ENCODE measurements at regions not wholly inside any gene's neighbourhood (a gene's known extent, or its start where the extent isn't known, plus 50 kb on each side); places are given as distances from the start of the nearest gene placed in this dataset.

GRCh38 chr11:95353706-95354105, 122.7 kb upstream of the SESN3 start:
- DNase-seq (ENCODE audit: low read depth): no peak

GRCh38 chr11:95352733-95353346, 121.8 kb upstream of the SESN3 start:
- no peak for DNase-seq (ENCODE audit: low read depth)

- DNase-seq (ENCODE audit: low read depth): no peak
These were observed 118.4 kb upstream of the SESN3 start for GRCh38 chr11:95349345-95349942.

DNA sequence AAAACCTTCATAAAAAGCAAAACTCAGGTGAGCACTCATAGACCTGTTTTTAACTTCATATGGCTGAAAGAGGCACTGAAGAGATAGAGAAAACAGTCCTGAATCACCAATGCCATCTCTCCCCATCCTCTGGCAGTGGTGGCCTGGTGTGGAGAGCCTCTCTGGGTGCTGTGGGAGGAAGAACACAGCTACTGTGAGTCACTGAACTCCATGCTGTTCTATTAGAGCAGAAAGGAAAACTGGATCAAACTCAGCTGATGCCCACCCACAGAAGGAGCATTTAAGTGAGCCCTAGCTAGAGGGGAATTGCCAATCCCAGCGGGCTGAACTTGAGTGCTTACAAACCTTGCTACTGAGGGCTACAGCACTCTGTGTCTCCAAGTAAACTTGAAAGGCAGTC, 115.3 kb upstream of the SESN3 start:
- DNase-seq (ENCODE audit: low read depth): no peak

GRCh38 chr11:95345651-95346050, 114.6 kb upstream of the SESN3 start:
- DNase-seq (ENCODE audit: low read depth): no peak

GRCh38 chr11:95344932-95345642, 114.1 kb upstream of the SESN3 start:
- no peak for DNase-seq (ENCODE audit: low read depth)

- DNase-seq (ENCODE audit: low read depth): no peak
These were observed 110.2 kb upstream of the SESN3 start for GRCh38 chr11:95341221-95341620.

- no peak for DNase-seq (ENCODE audit: low read depth)
These were observed 108.3 kb upstream of the SESN3 start for GRCh38 chr11:95339086-95339901.

DNA sequence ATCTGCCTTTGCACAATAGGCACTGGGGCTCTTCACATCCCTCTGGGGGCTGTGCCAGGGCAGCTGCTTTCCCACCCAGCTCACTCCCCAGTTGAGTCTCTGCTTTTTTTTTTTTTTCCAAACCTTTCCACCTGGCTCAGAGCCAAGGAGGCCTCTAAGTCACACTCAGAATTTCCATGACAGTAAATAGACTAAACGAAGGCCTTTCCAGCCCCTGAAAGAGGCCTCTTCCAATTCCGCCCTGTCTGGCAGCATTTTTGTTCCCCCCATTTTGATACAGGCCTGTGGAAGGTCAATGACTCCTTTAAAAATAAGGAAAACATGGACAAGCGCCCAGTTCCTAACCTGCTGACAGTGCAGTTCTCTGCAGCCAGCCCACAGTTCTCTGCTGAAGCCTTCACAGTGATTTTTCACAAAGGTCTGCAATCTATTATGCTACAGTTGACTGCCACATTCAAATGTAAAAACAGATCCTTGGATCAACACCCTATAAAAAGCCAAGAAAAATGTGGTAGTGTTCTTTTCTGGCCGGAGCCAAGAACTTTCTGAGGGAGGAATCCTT, 107.5 kb upstream of the SESN3 start:
- no peak for DNase-seq (ENCODE audit: low read depth)

- DNase-seq (ENCODE audit: low read depth): no peak
These were observed 107.0 kb upstream of the SESN3 start for GRCh38 chr11:95337972-95338429.

GRCh38 chr11:95337175-95337957, 106.4 kb upstream of the SESN3 start:
- no peak for DNase-seq (ENCODE audit: low read depth)

DNA sequence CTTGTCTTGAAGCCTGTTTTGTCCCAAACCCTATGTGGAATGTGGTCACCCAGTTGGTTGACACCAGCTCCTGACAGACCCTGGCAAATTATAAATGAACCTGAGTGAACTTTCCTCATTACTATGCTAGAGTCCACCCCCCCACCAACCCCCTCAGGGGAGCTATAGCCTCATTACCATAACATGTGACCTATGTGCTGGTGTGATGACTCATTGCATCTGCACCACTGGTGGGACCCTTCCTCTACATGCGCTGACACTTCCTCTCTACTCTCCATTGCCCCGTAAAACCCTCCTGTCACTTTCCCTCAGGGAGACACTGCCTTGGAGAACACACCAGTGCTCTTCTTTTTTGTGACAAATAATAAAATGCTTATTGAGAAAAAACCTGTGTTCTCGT, 105.0 kb upstream of the SESN3 start:
- DNase-seq (ENCODE audit: low read depth): no peak

DNA sequence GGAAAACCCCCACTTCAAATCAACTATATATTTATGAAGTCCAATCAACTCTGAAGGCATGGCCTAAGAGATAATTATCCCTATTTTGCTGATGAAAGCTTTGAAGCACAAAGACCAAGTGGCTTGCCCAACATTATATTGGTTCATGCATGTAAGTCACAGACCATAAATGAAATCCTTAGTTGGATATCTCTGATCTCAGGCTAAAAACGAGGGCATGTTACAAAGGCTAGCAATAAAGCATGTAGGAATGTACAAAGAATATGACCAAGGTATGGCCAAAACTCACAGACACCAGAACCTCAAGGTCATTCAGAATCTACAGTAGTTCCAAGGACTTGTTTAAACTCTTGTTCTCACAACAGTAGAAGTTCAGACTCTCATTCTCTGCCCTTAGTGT, 100.2 kb upstream of the SESN3 start:
- DNase-seq (ENCODE audit: low read depth): no peak

DNA sequence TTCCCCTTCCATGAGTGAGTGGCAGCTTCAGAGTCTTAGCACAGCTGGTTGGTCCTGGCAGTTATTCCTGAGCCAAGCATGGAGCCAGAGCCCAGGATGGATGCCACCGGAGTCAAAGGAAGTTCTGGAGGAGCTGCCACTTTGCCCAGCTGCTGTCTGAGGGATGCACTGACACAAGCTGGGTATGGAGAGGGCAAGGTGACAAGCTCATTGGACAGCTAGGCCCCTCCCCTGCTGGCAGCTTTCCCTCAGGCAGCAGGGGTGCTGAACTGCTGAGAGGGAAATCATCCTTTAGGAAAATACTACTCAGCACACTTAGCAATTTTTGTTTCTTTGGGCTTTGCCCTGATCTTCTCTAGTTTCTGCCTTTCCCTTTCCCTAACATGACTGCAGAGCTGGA, 99.3 kb upstream of the SESN3 start:
- DNase-seq (ENCODE audit: low read depth): no peak

DNA sequence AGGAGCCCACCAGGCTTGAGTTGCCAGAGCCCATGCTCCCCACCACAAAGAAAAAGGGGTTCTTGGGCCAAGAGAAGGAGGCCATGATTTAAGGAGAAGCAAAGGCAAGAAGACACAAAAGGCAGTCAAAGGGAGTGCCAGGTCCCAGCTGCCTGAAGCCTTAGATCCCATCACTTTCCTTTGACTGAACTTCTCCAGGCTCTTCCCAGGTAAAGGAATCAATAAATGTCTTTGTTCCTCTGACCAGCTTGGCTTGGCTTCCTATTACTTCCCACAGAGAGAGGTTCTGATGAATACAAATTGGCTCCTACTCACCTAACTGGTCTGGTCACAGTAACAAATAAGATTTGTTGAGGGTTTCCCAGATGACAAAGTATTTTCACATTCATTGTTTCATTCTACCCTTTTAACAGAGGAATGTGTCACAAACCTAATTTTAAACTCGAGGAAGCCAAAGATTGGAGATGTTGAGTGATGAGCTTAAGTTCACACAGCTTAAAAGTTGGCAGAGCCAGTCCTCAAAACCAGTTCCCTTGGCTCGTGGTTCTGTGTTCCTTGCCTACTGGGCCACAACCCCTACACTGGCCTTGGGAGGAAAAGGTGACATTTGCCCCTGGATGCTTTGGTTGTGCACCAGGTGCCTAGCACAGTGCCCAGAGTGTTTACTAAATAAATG, 96.4 kb upstream of the SESN3 start:
- no peak for DNase-seq (ENCODE audit: low read depth)

GRCh38 chr11:95325777-95326258, 94.8 kb upstream of the SESN3 start:
- DNase-seq (ENCODE audit: low read depth): no peak

DNA sequence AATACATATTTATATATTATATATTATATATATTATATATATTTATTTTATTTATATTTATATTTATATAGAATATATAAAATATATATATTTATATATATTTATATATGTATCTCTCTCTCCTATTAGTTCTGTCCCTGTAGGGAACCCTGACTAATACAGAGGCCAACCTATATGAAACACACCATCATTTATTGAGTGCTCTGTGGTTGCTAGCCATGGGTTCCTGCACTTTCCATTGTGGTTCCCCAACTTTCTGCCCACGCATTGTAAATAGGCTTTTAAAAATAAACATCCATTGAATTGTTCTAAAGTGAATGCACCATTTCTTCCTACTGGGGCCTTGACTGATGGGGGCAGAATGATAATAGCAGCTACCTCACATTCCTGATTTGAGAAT, 93.8 kb upstream of the SESN3 start:
- DNase-seq (ENCODE audit: low read depth): no peak

- no peak for DNase-seq (ENCODE audit: low read depth)
These were observed 91.5 kb upstream of the SESN3 start for GRCh38 chr11:95322539-95322938.

GRCh38 chr11:95318498-95318897, 87.5 kb upstream of the SESN3 start:
- DNase-seq (ENCODE audit: low read depth): no peak

GRCh38 chr11:95308512-95309035, 77.6 kb upstream of the SESN3 start:
- DNase-seq (ENCODE audit: low read depth): no peak

DNA sequence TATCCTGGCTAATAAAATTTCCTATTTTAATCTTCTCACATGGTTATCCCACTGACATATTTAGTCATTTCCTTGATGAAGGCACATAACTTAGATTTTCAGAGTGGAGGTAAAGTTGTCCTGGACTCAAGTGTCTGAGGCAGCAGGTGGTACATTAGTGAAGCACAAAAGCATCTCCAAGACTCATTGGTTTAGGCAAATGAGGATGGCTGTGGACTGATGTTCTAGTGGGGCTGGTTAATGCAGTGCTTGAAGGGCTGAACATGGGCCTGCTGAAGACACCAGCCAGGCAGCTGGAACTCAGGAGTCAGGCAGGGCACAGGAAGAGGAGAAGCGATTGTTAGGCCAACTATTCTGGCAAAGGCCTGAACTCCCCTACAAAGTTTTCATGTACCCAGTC, 76.3 kb upstream of the SESN3 start:
- DNase-seq (ENCODE audit: low read depth): no peak
